T-helper 1 cell treated with Interleukin-12 subunit alpha and Interleukin-12 subunit beta and Interleukin-4 antibody, amounts not matched to agents 30 μg/mL and 1 μg/mL, for 36 hours (primary cell): ENCODE measurements at regions not wholly inside any gene's neighbourhood (a gene's known extent, or its start where the extent isn't known, plus 50 kb on each side); places are given as distances from the start of the nearest gene placed in this dataset.
"Not testable (repeated sequence)": the region's sequence is repeated elsewhere in the genome, so short reads cannot be mapped to it uniquely, and the experiment has no call there.

Experiments used
- H3K27ac Mint-ChIP-seq: one replicate; pipeline ENCODE4 v1.8.0; 2021; ENCODE audit warnings: mild to moderate bottlenecking, mixed read lengths
- H3K27me3 Mint-ChIP-seq: one replicate; pipeline ENCODE4 v1.8.0; 2021; ENCODE audit warnings: low read depth, mixed read lengths
- H3K36me3 Mint-ChIP-seq: one replicate; pipeline ENCODE4 v1.8.0; 2021; ENCODE audit warnings: low read depth, mixed read lengths
- H3K4me1 Mint-ChIP-seq: one replicate; pipeline ENCODE4 v1.8.0; 2021; ENCODE audit warnings: low read depth, mixed read lengths
- H3K4me3 Mint-ChIP-seq: one replicate; pipeline ENCODE4 v1.8.0; 2021; ENCODE audit warnings: mild to moderate bottlenecking, moderate library complexity, mixed read lengths
- H3K9me3 Mint-ChIP-seq: one replicate; pipeline ENCODE4 v1.8.0; 2021; ENCODE audit warnings: mixed read lengths

- H3K4me1 Mint-ChIP-seq, result no peaks in the 10 kb centered on the region
- no peak overlapping the region for H3K4me3 Mint-ChIP-seq
- no peaks in the 10 kb centered on the region for H3K36me3 Mint-ChIP-seq
- no peaks in the 10 kb centered on the region for H3K9me3 Mint-ChIP-seq
- no peak overlapping the region for H3K27ac Mint-ChIP-seq
- H3K27me3 Mint-ChIP-seq, result no peaks in the 10 kb centered on the region
These were observed 347.5 kb upstream of the DAB2 start for GRCh38 chr5:39772307-39772706.

GRCh38 chr5:39767916-39768315, 343.1 kb upstream of the DAB2 start:
- Mint-ChIP-seq H3K27ac (no peak overlapping the region), H3K36me3 (no peaks in the 10 kb centered on the region), H3K4me3 (no peak overlapping the region), H3K9me3 (no peaks in the 10 kb centered on the region), H3K27me3 (no peaks in the 10 kb centered on the region), H3K4me1 (no peaks in the 10 kb centered on the region)

GRCh38 chr5:39765366-39765765, 340.6 kb upstream of the DAB2 start:
- no peak overlapping the region for H3K4me3 Mint-ChIP-seq
- H3K36me3 Mint-ChIP-seq, result no peaks in the 10 kb centered on the region
- no peaks in the 10 kb centered on the region for H3K9me3 Mint-ChIP-seq
- no peaks in the 10 kb centered on the region for H3K27me3 Mint-ChIP-seq
- H3K4me1 Mint-ChIP-seq, result no peaks in the 10 kb centered on the region
- no peak overlapping the region for H3K27ac Mint-ChIP-seq

- Mint-ChIP-seq H3K9me3 (no peaks in the 10 kb centered on the region), H3K4me1 (no peaks in the 10 kb centered on the region), H3K27ac (no peak overlapping the region), H3K4me3 (no peak overlapping the region), H3K36me3 (no peaks in the 10 kb centered on the region), H3K27me3 (no peaks in the 10 kb centered on the region)
These were observed 338.0 kb upstream of the DAB2 start for GRCh38 chr5:39762761-39763160.

GRCh38 chr5:39761199-39761950, 336.6 kb upstream of the DAB2 start:
- no peaks in the 10 kb centered on the region for H3K9me3 Mint-ChIP-seq
- no peak overlapping the region for H3K4me3 Mint-ChIP-seq
- no peaks in the 10 kb centered on the region for H3K4me1 Mint-ChIP-seq
- H3K36me3 Mint-ChIP-seq, result no peaks in the 10 kb centered on the region
- H3K27ac Mint-ChIP-seq, result no peak overlapping the region
- no peaks in the 10 kb centered on the region for H3K27me3 Mint-ChIP-seq

- Mint-ChIP-seq H3K9me3 (no peaks in the 10 kb centered on the region), H3K4me1 (no peaks in the 10 kb centered on the region), H3K27me3 (no peaks in the 10 kb centered on the region), H3K36me3 (no peaks in the 10 kb centered on the region), H3K27ac (no peak overlapping the region), H3K4me3 (no peak overlapping the region)
These were observed 335.8 kb upstream of the DAB2 start for GRCh38 chr5:39760385-39761198.

GRCh38 chr5:39759701-39760100, 334.9 kb upstream of the DAB2 start:
- no peaks in the 10 kb centered on the region for H3K27me3 Mint-ChIP-seq
- H3K36me3 Mint-ChIP-seq, result no peaks in the 10 kb centered on the region
- no peak overlapping the region for H3K27ac Mint-ChIP-seq
- no peak overlapping the region for H3K4me3 Mint-ChIP-seq
- no peaks in the 10 kb centered on the region for H3K4me1 Mint-ChIP-seq
- H3K9me3 Mint-ChIP-seq, result no peaks in the 10 kb centered on the region

- Mint-ChIP-seq H3K27me3 (no peaks in the 10 kb centered on the region), H3K9me3 (no peaks in the 10 kb centered on the region), H3K4me3 (no peak overlapping the region), H3K4me1 (no peaks in the 10 kb centered on the region), H3K27ac (no peak overlapping the region), H3K36me3 (no peaks in the 10 kb centered on the region)
These were observed 333.6 kb upstream of the DAB2 start for GRCh38 chr5:39758426-39758825.

- H3K9me3 Mint-ChIP-seq, result peaks cover 4% of the 10 kb centered on the region
- no peaks in the 10 kb centered on the region for H3K36me3 Mint-ChIP-seq
- H3K27ac Mint-ChIP-seq, result no peak overlapping the region
- no peak overlapping the region for H3K4me3 Mint-ChIP-seq
- H3K27me3 Mint-ChIP-seq, result no peaks in the 10 kb centered on the region
- H3K4me1 Mint-ChIP-seq, result no peaks in the 10 kb centered on the region
These were observed 332.4 kb upstream of the DAB2 start for GRCh38 chr5:39757131-39757530.

GRCh38 chr5:39755986-39756385, 331.2 kb upstream of the DAB2 start:
- Mint-ChIP-seq H3K9me3 (peaks cover 4% of the 10 kb centered on the region), H3K27me3 (no peaks in the 10 kb centered on the region), H3K27ac (no peak overlapping the region), H3K36me3 (no peaks in the 10 kb centered on the region), H3K4me1 (no peaks in the 10 kb centered on the region), H3K4me3 (no peak overlapping the region)

- H3K27ac Mint-ChIP-seq, result no peak overlapping the region
- no peaks in the 10 kb centered on the region for H3K27me3 Mint-ChIP-seq
- no peak overlapping the region for H3K4me3 Mint-ChIP-seq
- peaks cover 4% of the 10 kb centered on the region for H3K9me3 Mint-ChIP-seq
- H3K4me1 Mint-ChIP-seq, result no peaks in the 10 kb centered on the region
- no peaks in the 10 kb centered on the region for H3K36me3 Mint-ChIP-seq
These were observed 330.7 kb upstream of the DAB2 start for GRCh38 chr5:39755452-39755851.

GRCh38 chr5:39753747-39754146, 329.0 kb upstream of the DAB2 start:
- not testable (repeated sequence) for H3K27me3 Mint-ChIP-seq, H3K9me3 Mint-ChIP-seq, H3K4me1 Mint-ChIP-seq, H3K4me3 Mint-ChIP-seq, H3K27ac Mint-ChIP-seq, H3K36me3 Mint-ChIP-seq

- Mint-ChIP-seq H3K27me3 (no peaks in the 10 kb centered on the region), H3K27ac (no peak overlapping the region), H3K4me1 (no peaks in the 10 kb centered on the region), H3K9me3 (peaks cover 4% of the 10 kb centered on the region), H3K4me3 (no peak overlapping the region), H3K36me3 (no peaks in the 10 kb centered on the region)
These were observed 325.9 kb upstream of the DAB2 start for GRCh38 chr5:39750661-39751060.

GRCh38 chr5:39742916-39743315, 318.1 kb upstream of the DAB2 start:
- H3K27ac Mint-ChIP-seq, result no peak overlapping the region
- no peak overlapping the region for H3K4me3 Mint-ChIP-seq
- no peaks in the 10 kb centered on the region for H3K36me3 Mint-ChIP-seq
- no peaks in the 10 kb centered on the region for H3K27me3 Mint-ChIP-seq
- no peaks in the 10 kb centered on the region for H3K4me1 Mint-ChIP-seq
- H3K9me3 Mint-ChIP-seq, result no peaks in the 10 kb centered on the region

GRCh38 chr5:39740404-39740803, 315.6 kb upstream of the DAB2 start:
- Mint-ChIP-seq H3K4me1 (no peaks in the 10 kb centered on the region), H3K27me3 (no peaks in the 10 kb centered on the region), H3K27ac (no peak overlapping the region), H3K4me3 (no peak overlapping the region), H3K9me3 (no peaks in the 10 kb centered on the region), H3K36me3 (no peaks in the 10 kb centered on the region)
